H1 (cell line): ENCODE measurements at regions not wholly inside any gene's neighbourhood (a gene's known extent, or its start where the extent isn't known, plus 50 kb on each side); places are given as distances from the start of the nearest gene placed in this dataset.

Source experiments
- CTCF ChIA-PET: fragments of 300-600 bp; sonication (Branson Sonifier 250); formaldehyde crosslinking; loops from one replicate; lab custom pipeline; 2021; ENCODE audit not compliant: partially characterized antibody; lab: Charles Lee
- POLR2A ChIA-PET: fragments of 300-600 bp; sonication (Branson Sonifier 250); formaldehyde crosslinking; loops from one replicate; lab custom pipeline; 2021; ENCODE audit warnings: inconsistent platforms; ENCODE audit not compliant: partially characterized antibody; lab: Charles Lee
- DNase-seq, 2 experiments: peaks; one replicate each; pipeline versions ENCODE4 v3.0.0 to v3.0.0-alpha.2; 2010 to 2022; ENCODE audit warnings: low spot score in 2 of 2, low read depth in 1 of 2, mixed read lengths in 1 of 2
- FAIRE-seq: peaks from 2 replicates; lab custom pipeline; 2011; peaks lifted over from hg19 to GRCh38; lab: Jason Lieb, UNC
- H2AFZ ChIP-seq: 2 replicates; pipeline ENCODE4 v1.8.1; 2012; ENCODE audit warnings: low read length, inconsistent platforms
- H2AK5ac ChIP-seq: 2 replicates; pipeline ENCODE4 v1.6.1; 2013; ENCODE audit warnings: low read depth, low read length
- H2BK120ac ChIP-seq: replicated peaks from 2 replicates; pipeline ENCODE3; 2013; ENCODE audit warnings: low read depth, low read length, inconsistent platforms
- H2BK12ac ChIP-seq: 2 replicates; pipeline ENCODE4 v1.6.1; 2013; ENCODE audit warnings: low read depth, low read length
- H2BK15ac ChIP-seq: 2 replicates; pipeline ENCODE4 v1.6.1; 2013; ENCODE audit warnings: low read length
- H2BK20ac ChIP-seq: 2 replicates; pipeline ENCODE4 v1.6.1; 2013; ENCODE audit warnings: low read length
- H2BK5ac ChIP-seq: 2 replicates; pipeline ENCODE4 v1.6.1; 2013; ENCODE audit warnings: low read depth, low read length
- H3K14ac ChIP-seq: 2 replicates; pipeline ENCODE4 v1.6.1; 2013; ENCODE audit warnings: inconsistent platforms; ENCODE audit not compliant: insufficient read length
- H3K18ac ChIP-seq: 2 replicates; pipeline ENCODE4 v1.6.1; 2013; ENCODE audit warnings: low read length; ENCODE audit errors: extremely low read depth
- H3K23ac ChIP-seq: 2 replicates; pipeline ENCODE4 v1.6.1; 2013; ENCODE audit warnings: inconsistent platforms; ENCODE audit not compliant: insufficient read length
- H3K23me2 ChIP-seq: 2 replicates; pipeline ENCODE4 v1.6.1; 2013; ENCODE audit warnings: low read depth, low read length
- H3K27ac ChIP-seq: 2 replicates; pipeline ENCODE4 v1.6.1; 2011; ENCODE audit warnings: low read depth, low read length, inconsistent platforms
- H3K27me3 ChIP-seq, 4 experiments: replicated peaks in 1 of 4; 1 replicate in 1 of 4; 2 replicates in 3 of 4; pipeline versions ENCODE4 v1.6.1 to v1.8.1; 2011 to 2013; ENCODE audit warnings: low read length in 3 of 4, mild to moderate bottlenecking in 3 of 4, inconsistent platforms in 2 of 4, mixed read lengths in 2 of 4, moderate library complexity in 1 of 4; ENCODE audit not compliant: control insufficient read depth in 3 of 4, insufficient read depth in 3 of 4; ENCODE audit errors: extremely low read depth in 1 of 4
- H3K36me3 ChIP-seq, 4 experiments: 2 replicates each; pipeline versions ENCODE4 v1.6.1 to v1.8.1; 2011 to 2013; ENCODE audit warnings: mild to moderate bottlenecking in 4 of 4, low read length in 3 of 4, moderate library complexity in 2 of 4, control low read depth in 1 of 4, inconsistent platforms in 1 of 4; ENCODE audit not compliant: insufficient read depth in 4 of 4, control insufficient read depth in 2 of 4
- H3K4ac ChIP-seq: replicated peaks from 2 replicates; pipeline ENCODE3; 2013; ENCODE audit warnings: low read length, low read depth, mixed read lengths, inconsistent platforms; ENCODE audit not compliant: insufficient read length
- H3K4me1 ChIP-seq, 4 experiments: replicated peaks in 1 of 4; 1 replicate in 1 of 4; 2 replicates in 3 of 4; pipeline versions ENCODE4 v1.6.1 to v1.8.1; 2011 to 2013; ENCODE audit warnings: low read length in 3 of 4, inconsistent platforms in 2 of 4, mixed read lengths in 1 of 4; ENCODE audit not compliant: insufficient read depth in 4 of 4, control insufficient read depth in 3 of 4
- H3K4me2 ChIP-seq, 2 experiments: 2 replicates each; pipeline versions ENCODE4 v1.6.1 to v1.8.1; 2011 to 2013; ENCODE audit warnings: low read depth in 2 of 2, low read length in 2 of 2, control low read depth in 1 of 2, inconsistent platforms in 1 of 2, mild to moderate bottlenecking in 1 of 2; ENCODE audit not compliant: insufficient read depth in 1 of 2
- H3K4me3 ChIP-seq, 4 experiments: fragments of 200-600, 300-600 bp in 1 of 4; sonication (generic), shearing (Covaris generic), sonication (Bioruptor Twin) in 1 of 4; 2 replicates each; pipeline versions ENCODE4 v1.5.1 to v1.8.1; 2011 to 2016; ENCODE audit warnings: low read length in 4 of 4, low read depth in 3 of 4, control low read depth in 2 of 4, inconsistent platforms in 2 of 4, mild to moderate bottlenecking in 2 of 4, mixed read lengths in 1 of 4, moderate library complexity in 1 of 4; ENCODE audit not compliant: insufficient read depth in 2 of 4; ENCODE audit errors: extremely low read depth in 1 of 4
- H3K56ac ChIP-seq: replicated peaks from 2 replicates; pipeline ENCODE3; 2013; ENCODE audit warnings: low read depth, mild to moderate bottlenecking, mixed read lengths, low read length, inconsistent platforms; ENCODE audit not compliant: insufficient read length
- H3K79me1 ChIP-seq: 2 replicates; pipeline ENCODE4 v1.6.1; 2013; ENCODE audit warnings: low read depth, low read length, control low read depth
- H3K79me2 ChIP-seq, 2 experiments: 2 replicates each; pipeline versions ENCODE4 v1.6.1 to v1.8.1; 2012 to 2013; ENCODE audit warnings: low read length in 2 of 2, mild to moderate bottlenecking in 2 of 2, inconsistent platforms in 1 of 2; ENCODE audit not compliant: insufficient read depth in 2 of 2, control insufficient read depth in 1 of 2
- H3K9ac ChIP-seq, 4 experiments: replicated peaks in 1 of 4; 1 replicate in 1 of 4; 2 replicates in 3 of 4; pipeline versions ENCODE4 v1.6.1 to v1.8.1; 2011 to 2013; ENCODE audit warnings: low read depth in 3 of 4, low read length in 3 of 4, control low read depth in 2 of 4, mild to moderate bottlenecking in 2 of 4, moderate library complexity in 2 of 4, inconsistent platforms in 1 of 4; ENCODE audit errors: extremely low read depth in 1 of 4
- H3K9me3 ChIP-seq, 2 experiments: 2 replicates each; pipeline versions ENCODE4 v1.6.1 to v1.8.1; 2012 to 2013; ENCODE audit warnings: mild to moderate bottlenecking in 2 of 2, moderate library complexity in 2 of 2, control low read depth in 1 of 2, inconsistent platforms in 1 of 2, low read depth in 1 of 2, low read length in 1 of 2, mixed read lengths in 1 of 2; ENCODE audit not compliant: insufficient read depth in 2 of 2
- H4K20me1 ChIP-seq, 2 experiments: replicated peaks in 1 of 2; 2 replicates each; pipeline versions ENCODE3 to v1.8.1; 2011 to 2013; ENCODE audit warnings: inconsistent platforms in 2 of 2, low read length in 2 of 2, mild to moderate bottlenecking in 1 of 2; ENCODE audit not compliant: insufficient read depth in 2 of 2, control insufficient read depth in 1 of 2
- H4K5ac ChIP-seq: 2 replicates; pipeline ENCODE4 v1.6.1; 2013; ENCODE audit warnings: low read length, low read depth, mixed read lengths, inconsistent platforms; ENCODE audit not compliant: insufficient read length
- H4K8ac ChIP-seq: 2 replicates; pipeline ENCODE4 v1.8.0; 2013; ENCODE audit warnings: mild to moderate bottlenecking, moderate library complexity, low read length, inconsistent platforms; ENCODE audit not compliant: insufficient read depth; ENCODE audit errors: extremely low read depth
- H4K91ac ChIP-seq: replicated peaks from 2 replicates; pipeline ENCODE3; 2013; ENCODE audit warnings: low read length, mixed read lengths, inconsistent platforms; ENCODE audit not compliant: insufficient read length
- BCL11A ChIP-seq, 2 experiments: IDR thresholded peaks; one replicate each; pipeline ENCODE4 v1.6.1; 2011; ENCODE audit warnings: low read depth in 2 of 2, low read length in 2 of 2, mild to moderate bottlenecking in 2 of 2
- JUN ChIP-seq: IDR thresholded peaks from 2 replicates; pipeline ENCODE4 v1.6.1; 2011; ENCODE audit warnings: low read depth, mild to moderate bottlenecking, improper control_type of control experiment, low read length
- JUND ChIP-seq: IDR thresholded peaks from 2 replicates; pipeline ENCODE4 v1.6.1; 2011; ENCODE audit warnings: mild to moderate bottlenecking, improper control_type of control experiment, low read length
- MAX ChIP-seq: IDR thresholded peaks from 2 replicates; pipeline ENCODE4 v1.6.1; 2012; ENCODE audit warnings: inconsistent platforms
- RNF2 ChIP-seq: fragments of 200-900, 300-1000 bp; sonication (generic); IDR thresholded peaks from 2 replicates; pipeline ENCODE4 v1.7.1; 2016; ENCODE audit warnings: borderline replicate concordance, low read depth, mild to moderate bottlenecking, antibody characterized with exemption, low read length; ENCODE audit not compliant: poor library complexity, severe bottlenecking; ENCODE audit errors: missing control alignments
- SP4 ChIP-seq: IDR thresholded peaks from 2 replicates; pipeline ENCODE4 v1.6.1; 2012; ENCODE audit warnings: low read length, inconsistent platforms
- TAF1 ChIP-seq: IDR thresholded peaks from 2 replicates; pipeline ENCODE4 v1.6.1; 2011; ENCODE audit warnings: mild to moderate bottlenecking, low read depth, low read length
- TAF7 ChIP-seq: optimal IDR thresholded peaks from 2 replicates; pipeline ENCODE3; 2011; ENCODE audit warnings: low read depth, mild to moderate bottlenecking, inconsistent platforms, low read length, moderate library complexity, borderline replicate concordance
- WGBS, 2 experiments: shearing (Covaris generic) in 1 of 2; methylation state at CpG; one replicate each; pipeline versions ENCODE4 v1.1.6 to v1.1.7; 2013 to 2015; ENCODE audit warnings: low lambda C conversion rate in 2 of 2, mixed read lengths in 2 of 2, inconsistent platforms in 1 of 2, low coverage in 1 of 2, missing lambda C conversion rate in 1 of 2; ENCODE audit not compliant: insufficient replicate concordance in 2 of 2, insufficient coverage in 1 of 2, insufficient read length in 1 of 2; ENCODE audit errors: extremely low coverage in 1 of 2, missing lambda C conversion rate in 1 of 2; 5-methylcytosine and 5-hydroxymethylcytosine counted together

DNA sequence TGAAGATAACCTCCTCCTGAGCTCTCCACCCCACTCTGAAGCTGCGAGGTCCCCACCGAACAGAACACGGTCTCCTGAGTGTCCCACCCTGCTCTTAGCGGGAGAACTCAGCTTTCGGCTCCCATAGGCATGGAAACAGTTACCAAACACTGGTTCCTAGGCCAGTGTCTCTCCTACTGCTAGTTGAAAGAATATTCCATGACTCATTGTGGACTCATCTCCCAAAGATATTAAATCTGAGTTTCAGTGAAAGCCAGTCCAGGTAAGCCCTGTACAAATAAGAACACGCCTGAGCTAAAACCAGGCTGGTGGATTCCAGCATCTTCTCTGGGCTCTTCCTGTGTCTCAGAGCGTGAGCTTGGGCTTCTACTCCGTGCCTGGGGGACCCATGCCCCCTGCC lies 107.5 kb upstream of the CLDN14 start:
- Histone ChIP-seq H4K5ac (no peak overlapping the region), H4K8ac (no peak overlapping the region), H3K4ac (no peak overlapping the region), H3K18ac (no peak overlapping the region), H2BK20ac (no peak overlapping the region), H2BK5ac (no peak overlapping the region), H4K91ac (no peak overlapping the region), H3K23me2 (no peaks in the 10 kb centered on the region), H2AFZ (no peak overlapping the region), H2BK15ac (no peak overlapping the region), H3K23ac (no peak overlapping the region), H3K9me3 (no peaks in the 10 kb centered on the region), H2BK12ac (no peak overlapping the region), H3K4me2 (no peak overlapping the region), H4K20me1 (no peaks in the 10 kb centered on the region), H3K56ac (no peak overlapping the region), H2BK120ac (no peak overlapping the region), H3K79me1 (no peaks in the 10 kb centered on the region), H3K4me3 (no peak overlapping the region), H3K36me3 (no peaks in the 10 kb centered on the region), H2AK5ac (no peak overlapping the region), H3K79me2 (no peaks in the 10 kb centered on the region), H3K27ac (no peak overlapping the region), H3K27me3 (no peaks in the 10 kb centered on the region), H3K14ac (no peak overlapping the region), H3K4me1 (no peaks in the 10 kb centered on the region), H3K9ac (no peak overlapping the region)
- FAIRE-seq (no peak), DNase-seq (no peak)
- ChIA-PET POLR2A (no interaction called here), CTCF (interaction anchor here (0.6 to 2.8 kb wide), 14 partner anchors 10 to 330 kb away, joined by 3 to 12 read pairs (median 4); no protein-coding TSS in a partner anchor)
- no peak for TF ChIP-seq TAF1
- no peak for TF ChIP-seq JUN
- no peak for TF ChIP-seq TAF7
- TF ChIP-seq RNF2: no peak
- TF ChIP-seq JUND: no peak
- TF ChIP-seq MAX: no peak
- TF ChIP-seq BCL11A (IDR thresholded peaks at IDR 0.05; ENCODE audit: low read depth in 2 of 2, low read length in 2 of 2): no peak
- TF ChIP-seq SP4: no peak
- 89% methylated on average over 8 of the region's 8 CpGs; no CpG with 5 or more reads in 1 of the 2 experiments for WGBS, 2 experiments
